ENCODE measurements at regions not wholly inside any gene's neighbourhood (a gene's known extent, or its start where the extent isn't known, plus 50 kb on each side); places are given as distances from the start of the nearest gene placed in this dataset.
"Not testable (repeated sequence)": the region's sequence is repeated elsewhere in the genome, so short reads cannot be mapped to it uniquely, and the experiment has no call there.

DNA sequence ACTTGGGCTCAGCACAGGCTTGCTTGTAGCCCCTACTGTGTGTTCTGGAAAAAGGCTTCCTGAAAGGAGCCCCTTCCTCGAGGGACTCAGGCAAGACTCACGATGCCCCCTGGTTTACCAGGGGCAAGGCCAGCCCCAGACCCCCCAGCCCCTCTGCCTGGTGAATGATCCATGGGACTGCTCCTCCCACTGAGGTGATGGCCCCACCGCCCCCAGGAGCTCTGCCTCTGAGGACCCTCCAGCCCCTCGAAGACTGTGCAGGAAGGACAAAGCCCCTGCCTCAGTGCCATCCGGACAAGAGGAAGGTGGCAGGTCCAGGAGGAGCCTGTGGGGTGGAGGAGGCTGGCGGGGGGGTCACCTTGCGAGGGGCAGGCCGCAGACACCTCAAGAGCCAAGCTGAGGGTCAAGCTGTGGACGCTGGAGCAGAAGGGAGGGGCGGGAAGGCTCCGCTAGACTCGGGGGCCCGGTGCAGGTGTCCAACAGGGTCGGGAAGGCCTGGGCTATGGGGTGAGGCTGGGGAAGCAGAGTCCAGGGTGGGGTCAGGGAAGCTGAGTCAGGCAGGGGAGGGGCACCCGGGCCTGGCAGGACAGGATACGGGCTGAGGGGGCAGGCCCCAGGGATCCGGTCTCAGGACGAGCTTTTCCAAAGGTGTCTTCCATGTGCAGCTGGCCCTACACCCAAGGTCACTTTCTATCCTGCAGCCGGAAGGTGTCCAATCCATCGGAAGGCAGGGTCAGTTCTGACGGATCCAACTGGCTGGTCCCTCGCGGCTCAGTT lies 64.9 kb upstream of the LRPAP1 start:
- TF ChIP-seq, protein P1, sequence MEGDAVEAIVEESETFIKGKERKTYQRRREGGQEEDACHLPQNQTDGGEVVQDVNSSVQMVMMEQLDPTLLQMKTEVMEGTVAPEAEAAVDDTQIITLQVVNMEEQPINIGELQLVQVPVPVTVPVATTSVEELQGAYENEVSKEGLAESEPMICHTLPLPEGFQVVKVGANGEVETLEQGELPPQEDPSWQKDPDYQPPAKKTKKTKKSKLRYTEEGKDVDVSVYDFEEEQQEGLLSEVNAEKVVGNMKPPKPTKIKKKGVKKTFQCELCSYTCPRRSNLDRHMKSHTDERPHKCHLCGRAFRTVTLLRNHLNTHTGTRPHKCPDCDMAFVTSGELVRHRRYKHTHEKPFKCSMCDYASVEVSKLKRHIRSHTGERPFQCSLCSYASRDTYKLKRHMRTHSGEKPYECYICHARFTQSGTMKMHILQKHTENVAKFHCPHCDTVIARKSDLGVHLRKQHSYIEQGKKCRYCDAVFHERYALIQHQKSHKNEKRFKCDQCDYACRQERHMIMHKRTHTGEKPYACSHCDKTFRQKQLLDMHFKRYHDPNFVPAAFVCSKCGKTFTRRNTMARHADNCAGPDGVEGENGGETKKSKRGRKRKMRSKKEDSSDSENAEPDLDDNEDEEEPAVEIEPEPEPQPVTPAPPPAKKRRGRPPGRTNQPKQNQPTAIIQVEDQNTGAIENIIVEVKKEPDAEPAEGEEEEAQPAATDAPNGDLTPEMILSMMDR (IDR thresholded peaks at IDR 0.05), result not testable (repeated sequence)
- not testable (repeated sequence) for TF ChIP-seq POLR2A (IDR thresholded peaks at IDR 0.05; ENCODE audit: low read depth)
